Activated CD8-positive, alpha-beta T cell treated with anti-CD3 and anti-CD28 coated beads, Interleukin-2, amount 10 ng/mL, durations not matched to agents 7 days and 5 days (primary cell): ENCODE measurements at regions not wholly inside any gene's neighbourhood (a gene's known extent, or its start where the extent isn't known, plus 50 kb on each side); places are given as distances from the start of the nearest gene placed in this dataset.
"Not testable (repeated sequence)": the region's sequence is repeated elsewhere in the genome, so short reads cannot be mapped to it uniquely, and the experiment has no call there.

Experiments
- ATAC-seq: fragments of 150-1000 bp; cut with Tn5 transposase; one replicate; pipeline ENCODE4 v1.10.0; 2021; ENCODE audit warnings: moderate library complexity
- CTCF ChIA-PET: fragments of 350-600 bp; sonication (Branson Sonifier 250); formaldehyde crosslinking; loops from one replicate; lab custom pipeline; 2021; ENCODE audit warnings: antibody characterized with exemption; lab: Charles Lee
- POLR2A ChIA-PET: fragments of 350-600 bp; sonication (Branson Sonifier 250); formaldehyde crosslinking; loops from one replicate; lab custom pipeline; 2021; ENCODE audit warnings: antibody characterized with exemption; lab: Charles Lee
- DNase-seq: peaks from one replicate; pipeline ENCODE4 v3.0.0-alpha.2; 2020
- H3K27ac Mint-ChIP-seq: one replicate; pipeline ENCODE4 v1.8.0; 2021; ENCODE audit warnings: mild to moderate bottlenecking, mixed read lengths
- H3K27me3 Mint-ChIP-seq: one replicate; pipeline ENCODE4 v1.8.0; 2021; ENCODE audit warnings: low read depth, mixed read lengths
- H3K36me3 Mint-ChIP-seq: one replicate; pipeline ENCODE4 v1.8.0; 2021; ENCODE audit warnings: low read depth, mixed read lengths
- H3K4me1 Mint-ChIP-seq: one replicate; pipeline ENCODE4 v1.8.0; 2021; ENCODE audit warnings: low read depth, mixed read lengths
- H3K4me3 Mint-ChIP-seq: one replicate; pipeline ENCODE4 v1.8.0; 2021; ENCODE audit warnings: mild to moderate bottlenecking, mixed read lengths
- H3K9me3 Mint-ChIP-seq: one replicate; pipeline ENCODE4 v1.8.0; 2022; ENCODE audit warnings: mixed read lengths; ENCODE audit not compliant: insufficient read depth

DNA sequence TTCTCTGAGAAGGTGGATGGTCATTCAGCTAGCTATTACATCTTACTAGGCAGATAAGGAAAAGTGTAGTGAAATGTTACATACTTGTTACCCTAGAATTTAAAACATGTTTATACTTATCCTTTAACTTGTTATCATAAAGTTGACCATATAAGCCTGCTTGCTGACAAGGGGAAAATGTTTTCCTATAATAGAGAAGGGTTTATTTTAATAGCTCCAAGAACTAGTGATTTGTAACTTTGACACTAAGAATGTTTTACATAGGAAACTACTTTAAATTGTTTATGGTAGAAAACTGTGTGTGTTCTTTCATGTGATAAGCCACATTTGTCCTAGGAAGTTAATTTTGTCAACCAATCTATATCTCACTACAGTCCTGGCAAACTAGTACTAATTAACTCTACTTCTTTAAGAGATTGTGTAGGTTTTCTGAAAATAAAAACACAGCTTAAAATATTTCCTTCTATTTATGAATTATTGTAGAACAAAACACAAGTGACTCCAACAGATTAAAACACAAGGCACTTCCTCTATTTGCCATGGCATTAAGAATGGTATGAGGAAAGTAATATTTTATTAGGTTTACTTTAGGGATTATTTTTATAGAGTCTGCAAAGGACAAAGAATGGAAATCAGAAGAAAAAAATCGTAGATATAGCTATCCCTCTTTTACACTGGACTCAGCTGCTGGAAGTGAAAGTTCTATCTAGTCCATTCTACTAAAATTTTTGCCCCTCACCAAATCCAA, 233.3 kb upstream of the NBEA start:
- CTCF ChIA-PET = no interaction called here
- Mint-ChIP-seq H3K27ac (no peak overlapping the region), H3K9me3 (peaks cover 5% of the 10 kb centered on the region), H3K36me3 (no peaks in the 10 kb centered on the region), H3K4me1 (no peaks in the 10 kb centered on the region), H3K27me3 (no peaks in the 10 kb centered on the region), H3K4me3 (no peak overlapping the region)
- no peak for ATAC-seq
- DNase-seq = no peak
- POLR2A ChIA-PET = no interaction called here

DNA sequence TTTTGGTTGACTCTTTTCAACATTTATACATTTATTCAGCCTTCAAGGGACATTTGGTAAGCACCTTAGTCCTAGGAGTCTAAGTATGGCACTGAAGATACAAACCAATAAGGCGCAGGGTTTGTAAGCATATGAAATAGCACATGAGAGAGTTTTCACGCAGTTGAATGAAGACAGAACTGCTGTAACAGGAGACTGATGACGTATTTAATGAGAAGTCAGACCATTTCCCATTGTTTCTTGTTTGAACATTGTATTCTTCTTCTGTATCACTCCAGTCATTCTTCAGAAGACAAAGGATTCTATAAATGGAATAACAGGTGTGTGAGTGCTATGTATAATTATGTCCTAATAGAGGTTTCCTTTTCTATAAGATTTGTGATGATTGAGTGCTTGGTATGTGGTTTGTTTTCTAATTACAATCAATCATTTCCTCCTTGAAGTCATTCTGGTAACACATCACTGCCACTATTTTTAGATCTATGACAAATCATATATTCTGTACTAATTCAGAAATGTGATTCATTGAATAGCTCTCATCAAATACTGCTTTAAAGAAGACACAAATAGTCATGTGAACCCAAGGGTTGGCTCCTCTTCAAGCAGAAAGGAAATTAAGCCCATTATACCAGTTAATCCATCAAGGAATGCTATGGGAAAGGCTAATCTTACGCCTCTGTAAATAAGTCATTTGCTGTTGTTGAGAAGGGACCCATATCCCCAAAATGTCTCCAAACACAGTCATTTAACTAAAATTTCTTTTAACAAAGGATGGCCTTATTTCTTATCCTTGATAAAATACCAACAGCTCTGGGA, 222.8 kb upstream of the NBEA start:
- no peaks in the 10 kb centered on the region for H3K36me3 Mint-ChIP-seq
- H3K9me3 Mint-ChIP-seq = no peaks in the 10 kb centered on the region
- H3K4me1 Mint-ChIP-seq = no peaks in the 10 kb centered on the region
- no peaks in the 10 kb centered on the region for H3K27me3 Mint-ChIP-seq
- DNase-seq = no peak
- ChIA-PET POLR2A (no interaction called here), CTCF (no interaction called here)
- H3K4me3 Mint-ChIP-seq = no peak overlapping the region
- H3K27ac Mint-ChIP-seq = no peak overlapping the region
- no peak for ATAC-seq

DNA sequence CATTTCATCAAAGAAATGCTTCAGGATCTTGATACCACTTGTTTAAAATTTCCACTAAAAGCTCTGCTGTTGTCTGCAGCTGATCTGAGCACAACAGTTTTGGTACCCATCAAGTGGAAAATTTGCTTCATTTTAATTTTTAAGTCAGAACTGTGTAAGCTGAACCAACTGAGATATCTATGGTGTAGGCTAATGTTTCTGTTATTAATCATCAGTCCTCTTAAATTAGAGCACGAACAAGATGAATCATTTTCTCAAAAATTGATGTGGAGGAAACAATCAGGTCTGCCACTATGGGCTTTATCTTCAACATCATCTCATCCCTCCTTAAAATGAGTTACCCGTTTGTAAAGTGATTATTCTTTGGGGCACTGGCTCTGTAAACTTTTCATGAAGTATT, 221.5 kb upstream of the NBEA start:
- Mint-ChIP-seq H3K27ac (no peak overlapping the region), H3K9me3 (no peaks in the 10 kb centered on the region), H3K27me3 (no peaks in the 10 kb centered on the region), H3K4me1 (no peaks in the 10 kb centered on the region), H3K4me3 (no peak overlapping the region), H3K36me3 (no peaks in the 10 kb centered on the region)
- POLR2A ChIA-PET = no interaction called here
- ATAC-seq (no peak), DNase-seq (no peak)
- CTCF ChIA-PET = no interaction called here

DNA sequence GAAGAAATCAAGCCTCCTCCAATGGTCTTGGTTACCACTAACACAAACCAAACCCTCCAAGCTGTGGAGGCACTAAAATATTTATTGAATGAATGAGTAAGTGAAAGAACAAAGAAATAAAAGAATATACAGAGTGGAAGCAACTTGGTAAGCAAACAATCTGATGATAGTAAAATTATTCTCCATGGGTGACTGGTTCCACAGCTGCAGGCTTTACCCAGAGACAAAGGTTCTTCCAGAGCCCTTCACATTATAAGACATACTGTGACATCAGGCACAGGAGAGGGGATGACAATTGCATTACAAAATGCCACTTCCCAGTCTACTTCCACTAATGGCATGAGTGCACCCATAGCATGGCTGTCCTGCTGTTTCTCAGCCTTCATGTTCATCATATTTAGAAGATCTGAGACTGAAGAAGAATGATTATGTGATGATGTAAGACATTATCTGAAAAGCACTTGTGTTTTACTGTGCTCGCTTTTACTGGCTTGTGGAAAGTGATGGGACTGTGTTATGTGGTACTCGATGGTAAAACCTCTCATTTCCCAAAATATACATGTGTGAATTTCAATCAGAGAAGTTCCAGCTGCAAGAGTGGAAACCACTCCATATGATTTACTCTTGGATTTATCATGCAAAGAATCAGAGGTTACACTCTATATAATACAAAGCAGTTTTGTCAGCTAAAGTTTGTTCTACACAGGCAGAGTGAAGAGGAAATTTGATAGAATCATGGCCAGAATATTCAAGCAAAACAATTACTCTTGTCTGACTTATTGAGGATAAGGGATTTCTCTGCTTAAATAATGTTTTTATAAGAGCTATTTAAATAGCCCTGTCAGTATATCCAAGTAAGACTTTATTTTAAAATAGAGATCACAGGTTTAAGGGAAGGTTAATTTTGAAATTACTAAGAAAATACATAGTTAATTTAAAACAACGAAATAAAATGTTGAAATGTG, 220.2 kb upstream of the NBEA start:
- no peak overlapping the region for H3K27ac Mint-ChIP-seq
- no peaks in the 10 kb centered on the region for H3K9me3 Mint-ChIP-seq
- no peak overlapping the region for H3K4me3 Mint-ChIP-seq
- ATAC-seq (no peak), DNase-seq (no peak)
- POLR2A ChIA-PET = no interaction called here
- CTCF ChIA-PET = no interaction called here
- H3K4me1 Mint-ChIP-seq = no peaks in the 10 kb centered on the region
- H3K36me3 Mint-ChIP-seq = no peaks in the 10 kb centered on the region
- no peaks in the 10 kb centered on the region for H3K27me3 Mint-ChIP-seq

DNA sequence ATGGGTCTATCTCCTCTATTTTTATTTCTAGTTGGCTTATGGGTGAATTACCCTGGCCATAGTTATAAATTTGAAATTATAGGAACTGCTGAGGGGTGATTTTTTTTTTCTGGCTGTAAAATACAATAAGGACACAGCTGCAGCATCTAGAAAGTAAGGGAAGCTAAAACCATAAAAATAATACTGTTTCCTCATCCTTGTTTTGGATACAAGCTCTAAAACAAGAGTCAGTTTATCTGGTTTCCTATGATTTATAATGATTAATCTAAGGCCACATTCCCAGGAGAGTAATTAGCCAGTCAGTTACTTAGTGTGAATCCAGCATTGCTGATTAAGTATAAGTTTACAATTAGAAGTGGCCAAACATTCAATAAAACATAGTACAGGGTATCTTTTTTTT, 219.1 kb upstream of the NBEA start:
- no peaks in the 10 kb centered on the region for H3K27me3 Mint-ChIP-seq
- H3K4me3 Mint-ChIP-seq = no peak overlapping the region
- DNase-seq (no peak), ATAC-seq (no peak)
- H3K9me3 Mint-ChIP-seq = no peaks in the 10 kb centered on the region
- H3K4me1 Mint-ChIP-seq = no peaks in the 10 kb centered on the region
- H3K27ac Mint-ChIP-seq = no peak overlapping the region
- H3K36me3 Mint-ChIP-seq = no peaks in the 10 kb centered on the region
- ChIA-PET CTCF (no interaction called here), POLR2A (no interaction called here)

DNA sequence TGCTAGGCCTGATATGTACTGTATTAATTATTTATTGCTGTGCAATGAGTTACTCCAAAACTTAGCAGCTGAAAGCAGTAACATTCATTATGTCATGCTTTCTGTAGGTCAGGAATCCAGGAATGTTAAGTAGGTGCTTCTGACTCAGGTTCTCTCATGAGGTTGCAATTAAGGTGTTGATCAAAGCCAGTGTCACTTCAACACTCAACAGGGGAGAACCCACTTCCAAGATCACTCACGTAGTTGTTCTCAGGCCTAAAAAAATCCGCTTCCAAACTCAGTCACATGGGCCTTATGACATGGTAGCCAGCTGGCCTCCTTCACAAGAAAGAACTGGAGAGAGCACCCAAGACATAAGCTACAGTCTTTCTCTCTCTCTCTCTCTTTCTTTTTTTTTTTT, 211.1 kb upstream of the NBEA start:
- Mint-ChIP-seq H3K4me3 (no peak overlapping the region), H3K27ac (no peak overlapping the region), H3K4me1 (no peaks in the 10 kb centered on the region), H3K36me3 (no peaks in the 10 kb centered on the region), H3K27me3 (no peaks in the 10 kb centered on the region), H3K9me3 (no peaks in the 10 kb centered on the region)
- POLR2A ChIA-PET = no interaction called here
- ATAC-seq (no peak), DNase-seq (no peak)
- CTCF ChIA-PET = no interaction called here

DNA sequence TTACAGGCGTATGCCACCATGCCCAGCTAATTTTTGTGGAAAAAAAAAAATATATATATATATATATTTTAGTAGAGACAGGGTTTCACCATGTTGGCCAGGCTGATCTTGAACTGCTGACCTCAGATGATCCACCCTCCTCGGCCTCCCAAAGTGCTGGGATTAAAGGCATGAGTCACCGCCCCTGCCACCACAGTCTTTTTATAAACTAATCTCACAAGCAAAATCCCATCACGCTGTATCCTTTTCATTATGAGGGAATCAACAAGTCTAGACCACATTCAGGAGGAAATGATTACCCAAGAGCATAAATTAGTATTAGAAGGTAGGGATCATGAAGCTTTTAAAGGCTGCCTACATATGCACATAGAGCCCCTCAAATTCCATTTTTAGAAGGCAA, 210.6 kb upstream of the NBEA start:
- Mint-ChIP-seq H3K36me3 (no peaks in the 10 kb centered on the region), H3K9me3 (no peaks in the 10 kb centered on the region), H3K4me1 (no peaks in the 10 kb centered on the region), H3K27me3 (no peaks in the 10 kb centered on the region), H3K27ac (no peak overlapping the region), H3K4me3 (no peak overlapping the region)
- ATAC-seq (no peak), DNase-seq (no peak)
- POLR2A ChIA-PET = no interaction called here
- CTCF ChIA-PET = no interaction called here

DNA sequence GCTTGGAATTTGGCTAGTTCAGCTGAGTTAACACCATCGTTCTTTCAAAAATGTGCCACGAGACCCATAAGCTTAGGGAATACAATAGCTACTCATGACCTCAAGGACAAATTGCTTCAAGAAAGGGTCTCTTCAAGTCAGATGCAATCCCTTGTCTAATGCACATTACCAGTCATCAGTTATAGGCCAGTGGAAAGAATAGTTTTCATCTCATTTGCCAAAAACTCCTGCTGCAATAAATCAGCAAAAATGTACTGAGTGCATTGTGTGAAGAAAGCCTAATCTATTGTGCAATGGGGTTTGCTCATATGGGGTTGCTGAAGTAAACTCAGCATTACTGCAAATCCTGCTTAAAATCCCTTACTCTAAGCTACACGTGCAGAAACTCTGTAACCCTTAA, 208.3 kb upstream of the NBEA start:
- Mint-ChIP-seq H3K9me3 (no peaks in the 10 kb centered on the region), H3K27ac (no peak overlapping the region), H3K36me3 (no peaks in the 10 kb centered on the region), H3K4me1 (no peaks in the 10 kb centered on the region), H3K27me3 (no peaks in the 10 kb centered on the region), H3K4me3 (no peak overlapping the region)
- no peak for ATAC-seq
- no peak for DNase-seq
- POLR2A ChIA-PET = no interaction called here
- CTCF ChIA-PET = no interaction called here

DNA sequence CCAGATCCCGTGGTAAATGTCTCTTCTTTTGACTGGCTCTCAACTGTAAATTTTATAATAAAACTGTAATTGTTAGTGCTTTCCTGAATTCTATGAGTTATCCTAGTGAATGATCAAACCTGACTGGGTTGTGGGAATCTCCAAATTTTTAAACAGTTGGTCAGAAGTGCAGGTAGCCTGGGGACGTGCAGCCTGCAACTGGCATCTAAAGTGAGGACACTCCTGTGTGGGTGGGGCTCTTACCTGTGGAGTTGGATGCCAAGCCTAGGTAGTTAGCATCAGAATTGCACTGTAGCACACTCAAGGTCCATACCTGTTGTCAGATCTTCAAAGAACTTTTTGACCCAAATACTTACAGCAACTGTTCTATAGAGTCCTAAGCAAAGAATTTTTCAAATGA, 207.1 kb upstream of the NBEA start:
- Mint-ChIP-seq H3K27ac (no peak overlapping the region), H3K4me1 (no peaks in the 10 kb centered on the region), H3K36me3 (no peaks in the 10 kb centered on the region), H3K27me3 (no peaks in the 10 kb centered on the region), H3K9me3 (no peaks in the 10 kb centered on the region), H3K4me3 (no peak overlapping the region)
- CTCF ChIA-PET = no interaction called here
- DNase-seq (no peak), ATAC-seq (no peak)
- POLR2A ChIA-PET = no interaction called here

DNA sequence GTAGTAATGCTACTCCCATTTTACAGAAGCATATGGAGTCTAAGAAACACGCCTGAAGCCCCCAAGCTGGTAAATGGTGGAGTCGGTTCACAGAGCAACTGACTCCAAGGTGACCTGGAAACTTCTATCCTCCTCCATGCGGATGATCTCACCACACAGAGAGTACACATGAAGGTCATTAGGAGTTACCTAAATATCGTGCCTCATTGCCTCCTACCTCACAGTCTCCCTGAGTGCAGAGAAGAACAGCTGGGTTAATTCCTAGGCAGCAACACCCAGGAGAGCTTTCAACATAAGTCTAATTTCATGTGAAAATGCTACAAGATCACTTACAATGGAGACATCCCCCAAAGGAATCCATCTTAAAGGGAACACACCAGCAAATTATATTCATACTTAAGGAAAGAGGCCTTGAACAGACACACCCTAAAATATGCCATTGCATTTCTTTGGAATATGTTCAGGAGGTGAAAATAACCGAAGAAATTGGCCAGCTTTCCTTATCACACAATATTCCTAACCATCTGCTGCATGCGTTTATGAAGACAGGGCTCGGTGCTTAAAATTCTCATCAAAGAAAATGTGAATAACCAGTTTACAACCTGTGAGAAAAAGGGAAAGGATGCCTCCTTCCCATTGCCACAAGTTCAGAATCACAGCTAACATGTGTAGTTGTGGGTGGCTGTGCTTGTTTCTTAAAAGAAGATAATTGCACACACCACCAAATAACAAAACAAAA, 203.6 kb upstream of the NBEA start:
- ATAC-seq (no peak), DNase-seq (no peak)
- no peaks in the 10 kb centered on the region for H3K9me3 Mint-ChIP-seq
- no peak overlapping the region for H3K27ac Mint-ChIP-seq
- no peaks in the 10 kb centered on the region for H3K27me3 Mint-ChIP-seq
- H3K4me1 Mint-ChIP-seq = no peaks in the 10 kb centered on the region
- ChIA-PET CTCF (no interaction called here), POLR2A (no interaction called here)
- no peak overlapping the region for H3K4me3 Mint-ChIP-seq
- H3K36me3 Mint-ChIP-seq = no peaks in the 10 kb centered on the region

DNA sequence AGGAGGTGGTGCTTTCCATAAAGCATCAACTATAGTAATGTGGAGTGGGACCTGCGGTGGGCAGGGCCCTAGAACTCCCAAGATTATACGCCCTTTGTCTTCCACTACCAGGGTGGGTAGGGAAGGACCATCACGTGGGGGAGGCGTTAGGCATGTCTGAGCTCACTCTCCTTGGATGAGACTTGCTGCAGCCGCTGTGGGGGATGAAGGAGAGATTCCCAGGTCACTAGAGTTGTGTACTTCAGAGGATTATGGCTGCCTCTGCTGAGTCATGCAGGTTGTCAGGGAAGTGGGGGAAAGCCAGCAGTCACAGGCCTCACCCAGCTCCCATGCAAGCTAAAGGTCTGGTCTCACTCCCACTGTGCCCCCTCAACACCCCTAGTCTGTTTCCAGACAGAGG, 195.0 kb upstream of the NBEA start:
- POLR2A ChIA-PET, ATAC-seq: not testable (repeated sequence)

More for the DNA sequence above, 195.0 kb upstream of the NBEA start:
- CTCF ChIA-PET, H3K27me3 Mint-ChIP-seq, H3K36me3 Mint-ChIP-seq, H3K9me3 Mint-ChIP-seq, H3K27ac Mint-ChIP-seq, H3K4me3 Mint-ChIP-seq, DNase-seq, H3K4me1 Mint-ChIP-seq: not testable (repeated sequence)
